C4-2B (cell line): ENCODE measurements at regions not wholly inside any gene's neighbourhood (a gene's known extent, or its start where the extent isn't known, plus 50 kb on each side); places are given as distances from the start of the nearest gene placed in this dataset.

Experiments used
- CTCF ChIP-seq: fragments of 450-650 bp; conservative IDR thresholded peaks from 2 replicates; pipeline ENCODE4 v1.5.1; 2017; ENCODE audit warnings: mild to moderate bottlenecking
- ZFX ChIP-seq: fragments of 450-650 bp; IDR thresholded peaks from 2 replicates; pipeline ENCODE4 v1.6.1; 2017

- TF ChIP-seq CTCF, result no peak
- TF ChIP-seq ZFX, result no peak
Observed at GRCh38 chr4:149026696-149027095, 584.5 kb upstream of the NR3C2 start.
